NCI-H2196 treated with DMSO at 0.1 percent for 48 hours (cell line): ENCODE measurements at regions not wholly inside any gene's neighbourhood (a gene's known extent, or its start where the extent isn't known, plus 50 kb on each side); places are given as distances from the start of the nearest gene placed in this dataset.

ENCODE experiments used
- DNase-seq: peaks from one replicate; lab custom pipeline; 2025; ENCODE audit not compliant: unreplicated experiment; lab: John Stamatoyannopoulos, UW

- DNase-seq = no peak
Observed at GRCh38 chr21:28758042-28758882, 234.4 kb downstream of the LTN1 start.

- DNase-seq = no peak
Observed at GRCh38 chr21:28754862-28755261, 237.8 kb downstream of the LTN1 start.

- DNase-seq = no peak
Observed at GRCh38 chr21:28754127-28754611, 238.5 kb downstream of the LTN1 start.

GRCh38 chr21:28752131-28752530 lies 240.5 kb downstream of the LTN1 start:
- DNase-seq = no peak

- no peak for DNase-seq
Observed at GRCh38 chr21:28751176-28751575, 241.5 kb downstream of the LTN1 start.

GRCh38 chr21:28750565-28750964 lies 242.1 kb downstream of the LTN1 start:
- no peak for DNase-seq

GRCh38 chr21:28749536-28749935 lies 243.1 kb downstream of the LTN1 start:
- DNase-seq = no peak

- no peak for DNase-seq
Observed at GRCh38 chr21:28747464-28747863, 245.2 kb downstream of the LTN1 start.

- DNase-seq = no peak
Observed at GRCh38 chr21:28746166-28746565, 246.5 kb downstream of the LTN1 start.

GRCh38 chr21:28745131-28746016 lies 247.3 kb downstream of the LTN1 start:
- DNase-seq = peak; percentile 63

- DNase-seq = no peak
Observed at GRCh38 chr21:28743723-28744122, 249.0 kb downstream of the LTN1 start.

GRCh38 chr21:28742527-28742926 lies 250.2 kb downstream of the LTN1 start:
- no peak for DNase-seq

- no peak for DNase-seq
Observed at GRCh38 chr21:28740125-28740524, 252.6 kb downstream of the LTN1 start.

GRCh38 chr21:28738882-28739281 lies 253.8 kb downstream of the LTN1 start:
- no peak for DNase-seq

- no peak for DNase-seq
Observed at GRCh38 chr21:28738420-28738704, 254.3 kb downstream of the LTN1 start.

GRCh38 chr21:28737674-28738419 lies 254.8 kb downstream of the LTN1 start:
- no peak for DNase-seq

- DNase-seq = no peak
Observed at GRCh38 chr21:28734522-28735175, 258.0 kb downstream of the LTN1 start.

- no peak for DNase-seq
Observed at GRCh38 chr21:28731700-28732321, 260.9 kb downstream of the LTN1 start.

- DNase-seq = no peak
Observed at GRCh38 chr21:28729887-28730286, 262.8 kb downstream of the LTN1 start.

GRCh38 chr21:28727809-28728208 lies 264.9 kb downstream of the LTN1 start:
- no peak for DNase-seq
